GM19238 (cell line): ENCODE measurements at regions not wholly inside any gene's neighbourhood (a gene's known extent, or its start where the extent isn't known, plus 50 kb on each side); places are given as distances from the start of the nearest gene placed in this dataset.

ENCODE experiments used
- DNase-seq: peaks from one replicate; pipeline ENCODE4 v3.0.0; 2011; ENCODE audit warnings: low spot score; ENCODE audit not compliant: insufficient read length

DNA sequence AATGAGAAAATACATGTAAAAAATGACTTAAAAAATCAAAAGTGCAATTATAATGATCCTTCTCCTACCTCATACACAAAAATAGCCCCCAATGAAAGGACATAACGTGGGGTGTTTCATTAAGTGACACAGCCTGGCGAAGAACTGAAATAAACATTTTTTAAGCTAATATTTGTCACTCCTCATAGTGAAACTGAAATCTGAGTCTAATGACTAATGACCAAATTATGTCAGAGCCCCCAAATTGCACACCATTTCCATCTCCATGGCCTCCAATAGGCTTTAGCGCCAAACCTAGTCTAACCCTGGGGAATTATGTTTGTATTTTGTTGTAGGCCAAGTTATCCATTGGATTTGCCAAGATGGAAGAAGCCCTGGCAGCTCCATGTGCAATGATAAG, 119.1 kb downstream of the WT1 start:
- DNase-seq, result no peak

DNA sequence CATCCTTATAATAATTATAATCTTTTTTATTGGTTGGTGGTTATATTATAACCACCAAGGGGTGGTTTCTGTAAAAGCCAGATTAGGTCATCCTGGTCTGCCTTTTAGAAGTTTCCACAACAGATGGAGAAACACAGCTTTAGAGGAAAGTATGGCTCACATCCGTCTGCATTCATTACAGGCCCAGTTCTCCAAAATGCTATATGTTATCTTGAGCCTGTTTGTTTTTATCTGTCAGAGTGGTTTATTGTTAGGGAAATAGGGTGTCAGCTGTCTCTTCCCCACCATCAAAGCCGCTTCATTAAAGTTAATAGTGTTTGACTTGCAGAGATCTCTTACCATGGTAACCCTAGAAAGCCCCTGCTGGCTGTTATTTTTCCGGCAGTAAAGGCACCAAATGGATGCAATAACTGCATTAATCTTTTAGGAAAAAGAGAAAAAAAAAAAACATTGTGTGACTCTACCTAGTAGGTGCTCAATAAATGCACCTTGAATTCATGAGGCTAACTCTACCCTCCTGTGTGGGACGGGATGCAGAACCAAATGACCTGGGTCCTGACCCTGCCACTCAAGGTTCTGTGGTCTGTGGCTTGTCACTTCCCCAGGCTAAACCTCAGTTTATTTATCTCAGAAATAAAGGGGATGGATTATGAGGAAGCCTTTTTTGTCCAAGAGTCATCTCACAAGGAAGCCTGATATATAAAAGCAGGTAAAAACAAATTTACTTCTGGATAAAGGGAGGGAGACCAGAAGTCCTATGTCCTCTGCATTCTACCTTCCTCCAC, 118.3 kb downstream of the WT1 start:
- no peak for DNase-seq

DNA sequence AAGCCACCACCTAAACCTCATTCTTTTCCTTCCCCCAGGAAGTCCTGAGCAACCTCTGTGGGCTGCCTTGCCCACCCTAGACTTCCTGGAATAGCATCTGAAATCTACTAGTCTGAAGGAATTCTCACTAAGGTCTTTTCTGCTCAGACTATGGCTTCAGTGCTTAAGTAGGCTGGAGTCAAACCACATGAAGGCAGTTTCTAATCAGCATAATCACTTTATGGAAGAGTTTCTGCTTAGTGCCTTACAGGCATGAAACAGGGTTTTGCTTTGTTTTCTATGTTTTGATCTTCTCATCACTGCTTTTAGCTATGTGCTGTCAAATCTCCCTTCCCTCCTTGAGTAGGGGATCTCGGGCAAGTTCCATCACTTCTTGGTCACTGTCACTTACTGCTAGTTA, 117.7 kb downstream of the WT1 start:
- DNase-seq, result no peak

- no peak for DNase-seq
These were observed 117.0 kb downstream of the WT1 start for GRCh38 chr11:32318071-32319055.

DNA sequence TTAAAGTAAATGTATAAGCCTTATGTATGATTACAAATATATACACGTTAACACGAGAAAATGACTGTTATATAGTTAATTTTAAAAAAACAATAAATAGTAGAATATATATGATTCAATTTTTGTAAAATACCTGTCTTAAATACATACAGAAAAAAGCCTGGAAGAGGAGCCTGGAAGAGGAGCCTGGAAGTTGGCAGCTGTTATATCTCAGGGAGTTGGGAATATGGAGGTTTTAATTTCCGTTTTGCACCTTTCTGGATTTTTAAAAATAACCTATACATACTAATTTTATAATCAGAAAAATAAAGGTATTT, 111.6 kb downstream of the WT1 start:
- DNase-seq, result no peak

- no peak for DNase-seq
These were observed 110.2 kb downstream of the WT1 start for GRCh38 chr11:32325187-32325586.

DNA sequence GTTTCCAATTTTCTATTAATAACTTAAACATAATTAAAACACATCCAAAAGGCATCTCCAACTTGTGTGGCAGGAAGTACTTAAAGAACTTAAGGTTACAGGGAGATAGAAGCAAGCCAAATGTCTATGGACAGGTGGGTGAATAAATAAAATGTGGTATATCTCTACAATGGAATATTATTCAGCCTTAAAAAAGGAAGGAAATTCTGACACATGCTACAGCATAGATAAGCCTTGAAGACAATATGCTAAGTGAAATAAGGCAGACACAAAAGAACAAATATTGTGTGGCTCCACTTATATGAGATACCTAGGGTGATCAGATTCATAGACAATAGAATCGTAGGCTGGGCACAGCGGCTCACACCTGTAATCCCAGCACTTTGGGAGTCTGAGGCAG, 109.6 kb downstream of the WT1 start:
- no peak for DNase-seq

DNA sequence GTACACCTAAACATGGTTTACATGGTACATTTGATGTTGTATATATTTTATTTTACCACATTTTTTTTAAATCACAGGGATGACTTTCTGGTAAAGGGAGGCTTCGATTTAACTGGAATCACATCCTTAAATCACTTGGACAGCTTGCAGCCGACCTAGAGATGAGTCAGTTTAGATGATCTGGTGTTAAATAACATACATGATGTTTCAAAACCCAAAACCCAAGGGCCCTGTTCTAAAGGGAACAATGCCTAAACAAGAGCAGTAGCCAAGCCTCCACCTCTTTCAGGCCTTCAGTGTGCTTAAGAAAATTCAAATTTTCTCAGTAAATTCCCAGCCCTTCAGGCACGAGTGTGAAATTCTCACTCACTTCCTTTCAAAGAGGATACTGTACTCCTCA, 108.8 kb downstream of the WT1 start:
- DNase-seq, result no peak

GRCh38 chr11:32328392-32328791, 106.9 kb downstream of the WT1 start:
- DNase-seq, result no peak

DNA sequence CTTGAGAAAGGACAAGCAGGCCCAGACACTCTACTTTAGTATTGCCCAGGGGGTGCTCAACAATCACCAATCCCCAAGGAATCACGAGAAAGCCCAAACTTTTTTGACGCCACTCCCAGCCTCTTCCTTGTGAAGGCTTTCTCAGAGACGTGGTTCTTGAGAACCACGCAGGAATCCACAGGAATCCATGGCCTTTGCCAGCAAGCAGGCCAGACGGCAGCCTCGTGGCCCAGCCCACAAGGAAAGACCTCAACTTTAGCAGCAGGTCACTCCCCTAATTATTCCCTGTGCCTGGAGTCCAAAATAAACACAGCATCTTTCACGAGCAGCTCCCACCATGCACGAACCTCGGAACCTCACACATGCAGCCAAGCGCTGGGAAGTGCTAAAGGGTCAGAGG, 104.2 kb downstream of the WT1 start:
- no peak for DNase-seq

GRCh38 chr11:32331792-32332191, 103.5 kb downstream of the WT1 start:
- no peak for DNase-seq

DNA sequence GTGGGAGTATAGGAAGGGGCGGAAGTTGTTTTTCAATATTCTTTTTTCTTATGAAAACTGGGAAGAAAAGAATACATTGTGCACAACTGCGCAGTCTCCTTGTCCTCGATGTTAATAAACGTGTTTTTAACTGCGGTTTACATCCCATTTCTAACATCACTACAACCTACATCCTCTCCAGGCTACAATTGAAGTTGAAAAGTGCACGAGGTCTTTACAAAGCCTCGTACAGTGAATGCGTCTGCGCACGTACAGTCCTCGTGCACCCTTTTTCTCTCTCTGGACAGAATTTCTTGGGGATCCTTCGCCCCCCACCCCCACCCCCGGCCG, 102.4 kb downstream of the WT1 start:
- no peak for DNase-seq

- DNase-seq, result peak; percentile 19
These were observed 101.9 kb downstream of the WT1 start for GRCh38 chr11:32333320-32333991.

DNA sequence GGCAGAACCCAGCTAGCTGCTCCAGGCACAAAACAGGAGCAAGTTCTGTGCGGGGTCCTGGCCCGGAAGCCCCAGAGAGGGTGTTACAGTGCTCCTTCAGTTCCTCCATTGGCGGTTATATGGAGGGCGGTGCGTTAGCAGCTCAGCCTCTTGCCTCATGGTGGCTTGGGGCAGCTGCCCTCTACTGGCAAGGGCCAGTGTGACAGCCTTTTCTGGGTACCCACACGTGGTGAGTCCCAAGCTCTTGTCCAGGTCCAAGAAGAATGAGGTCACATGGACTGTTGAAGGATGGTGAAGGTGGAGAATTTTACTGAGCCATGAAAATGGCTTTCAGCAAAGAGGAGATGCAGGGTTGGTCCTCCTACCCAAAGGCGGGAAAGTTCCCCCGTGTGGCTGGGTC, 100.5 kb downstream of the WT1 start:
- DNase-seq, result no peak
